ENCODE measurements at regions not wholly inside any gene's neighbourhood (a gene's known extent, or its start where the extent isn't known, plus 50 kb on each side); places are given as distances from the start of the nearest gene placed in this dataset.

DNA sequence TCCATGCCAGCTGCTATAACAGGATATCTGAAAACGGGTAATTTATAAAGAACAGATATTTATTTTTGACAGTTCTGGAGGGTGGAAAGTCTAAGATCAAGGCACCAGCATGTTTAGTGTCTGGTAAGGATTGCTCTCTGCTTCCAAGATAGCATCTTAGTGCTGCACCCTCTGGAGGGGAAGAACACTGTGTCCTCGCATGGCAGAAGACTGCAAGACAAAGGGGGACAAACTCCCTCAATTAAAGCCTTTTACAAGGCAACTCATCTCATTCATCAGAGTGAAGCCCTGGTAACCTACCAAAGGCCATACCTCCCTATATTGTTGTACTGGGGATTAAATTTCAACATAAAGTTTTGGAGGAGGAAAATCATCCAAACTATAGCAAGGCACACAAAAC lies 298.9 kb upstream of the EDIL3 start:
- TF ChIP-seq CTCF (IDR thresholded peaks at IDR 0.05) (no peak), POLR2A (IDR thresholded peaks at IDR 0.05) (no peak)
